ENCODE measurements at regions not wholly inside any gene's neighbourhood (a gene's known extent, or its start where the extent isn't known, plus 50 kb on each side); places are given as distances from the start of the nearest gene placed in this dataset.

DNA sequence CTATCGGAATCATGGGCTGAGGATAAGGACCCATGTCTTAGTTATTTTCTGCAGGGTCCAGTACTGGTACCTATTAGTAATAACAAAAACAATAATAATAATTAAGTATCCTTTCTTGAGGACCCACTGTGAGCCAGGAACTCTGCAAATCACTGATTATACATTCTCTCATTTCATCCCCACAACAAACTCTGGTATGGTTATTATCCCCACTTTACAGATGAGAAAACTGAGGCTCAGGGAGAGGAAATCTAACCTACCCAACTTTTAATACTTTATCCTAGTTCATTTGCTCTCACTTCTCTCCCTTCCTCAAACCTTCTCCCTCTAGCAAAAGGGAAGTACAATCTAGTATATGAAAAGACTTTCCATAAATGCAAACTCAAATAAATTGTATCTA, 528.4 kb upstream of the PROK2 start:
- TF ChIP-seq, protein P1, sequence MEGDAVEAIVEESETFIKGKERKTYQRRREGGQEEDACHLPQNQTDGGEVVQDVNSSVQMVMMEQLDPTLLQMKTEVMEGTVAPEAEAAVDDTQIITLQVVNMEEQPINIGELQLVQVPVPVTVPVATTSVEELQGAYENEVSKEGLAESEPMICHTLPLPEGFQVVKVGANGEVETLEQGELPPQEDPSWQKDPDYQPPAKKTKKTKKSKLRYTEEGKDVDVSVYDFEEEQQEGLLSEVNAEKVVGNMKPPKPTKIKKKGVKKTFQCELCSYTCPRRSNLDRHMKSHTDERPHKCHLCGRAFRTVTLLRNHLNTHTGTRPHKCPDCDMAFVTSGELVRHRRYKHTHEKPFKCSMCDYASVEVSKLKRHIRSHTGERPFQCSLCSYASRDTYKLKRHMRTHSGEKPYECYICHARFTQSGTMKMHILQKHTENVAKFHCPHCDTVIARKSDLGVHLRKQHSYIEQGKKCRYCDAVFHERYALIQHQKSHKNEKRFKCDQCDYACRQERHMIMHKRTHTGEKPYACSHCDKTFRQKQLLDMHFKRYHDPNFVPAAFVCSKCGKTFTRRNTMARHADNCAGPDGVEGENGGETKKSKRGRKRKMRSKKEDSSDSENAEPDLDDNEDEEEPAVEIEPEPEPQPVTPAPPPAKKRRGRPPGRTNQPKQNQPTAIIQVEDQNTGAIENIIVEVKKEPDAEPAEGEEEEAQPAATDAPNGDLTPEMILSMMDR (IDR thresholded peaks at IDR 0.05; ENCODE audit: extremely low read depth in 1 of 2, insufficient read depth in 1 of 2, low read depth in 1 of 2, low read length in 2 of 2): no peak
- TF ChIP-seq, protein P2, sequence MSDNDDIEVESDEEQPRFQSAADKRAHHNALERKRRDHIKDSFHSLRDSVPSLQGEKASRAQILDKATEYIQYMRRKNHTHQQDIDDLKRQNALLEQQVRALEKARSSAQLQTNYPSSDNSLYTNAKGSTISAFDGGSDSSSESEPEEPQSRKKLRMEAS (IDR thresholded peaks at IDR 0.05; ENCODE audit: insufficient read depth, insufficient read length): no peak
- TF ChIP-seq POLR2AphosphoS5 (IDR thresholded peaks at IDR 0.05; ENCODE audit: insufficient read depth, low read depth, low read length) (no peak), POLR2A (IDR thresholded peaks at IDR 0.05; ENCODE audit: low read depth, low read length) (no peak), EZH2 (IDR thresholded peaks at IDR 0.05; ENCODE audit: borderline replicate concordance, low read depth, low read length, severe bottlenecking) (no peak), MYC (IDR thresholded peaks at IDR 0.05; ENCODE audit: low read depth, low read length) (no peak), JUN (IDR thresholded peaks at IDR 0.05; ENCODE audit: borderline replicate concordance, insufficient read depth, insufficient read length, low read depth) (no peak), FOS (IDR thresholded peaks at IDR 0.05; ENCODE audit: borderline replicate concordance, insufficient read depth, low read length) (no peak), GATA2 (IDR thresholded peaks at IDR 0.05; ENCODE audit: insufficient read depth, insufficient read length, low read depth, low read length) (no peak)

Data from endothelial cell of umbilical vein (primary cell).